ENCODE measurements at regions not wholly inside any gene's neighbourhood (a gene's known extent, or its start where the extent isn't known, plus 50 kb on each side); places are given as distances from the start of the nearest gene placed in this dataset.
"Not testable (repeated sequence)": the region's sequence is repeated elsewhere in the genome, so short reads cannot be mapped to it uniquely, and the experiment has no call there.

- not testable (repeated sequence) for TF ChIP-seq POLR2A (IDR thresholded peaks at IDR 0.05); CTCF (IDR thresholded peaks at IDR 0.05); EP300 (IDR thresholded peaks at IDR 0.05; ENCODE audit: low read depth); POLR2AphosphoS5 (IDR thresholded peaks at IDR 0.05)
These were observed 360.4 kb downstream of the TMEM121 start for GRCh38 chr14:105886791-105887191.
